ENCODE measurements at regions not wholly inside any gene's neighbourhood (a gene's known extent, or its start where the extent isn't known, plus 50 kb on each side); places are given as distances from the start of the nearest gene placed in this dataset.

DNA sequence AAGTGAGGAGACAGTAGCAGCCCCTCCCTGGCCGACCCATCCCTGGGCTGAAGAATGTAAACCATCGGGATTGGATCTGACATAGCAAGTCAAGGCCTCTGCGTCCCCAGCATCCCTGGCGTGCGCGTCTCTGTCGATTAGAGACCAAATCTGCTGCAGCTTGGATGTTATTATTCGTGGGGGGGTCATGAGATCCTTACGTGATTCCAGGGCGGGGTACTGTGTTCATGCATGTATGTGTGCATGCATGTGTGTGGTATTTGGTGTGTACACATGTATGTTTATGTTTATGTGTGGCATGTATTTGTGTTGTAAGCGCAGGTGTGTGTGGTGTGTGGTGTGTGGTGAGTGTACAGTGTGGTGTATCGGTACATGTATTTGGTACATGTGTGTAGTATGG is 741.8 kb upstream of the SALL3 start:
- TF ChIP-seq EZH2 (IDR thresholded peaks at IDR 0.05; ENCODE audit: insufficient read depth, poor library complexity, severe bottlenecking), result no peak
- TF ChIP-seq EZH2phosphoT487 (IDR thresholded peaks at IDR 0.05; ENCODE audit: insufficient read depth, low read depth), result no peak
